ENCODE measurements at regions not wholly inside any gene's neighbourhood (a gene's known extent, or its start where the extent isn't known, plus 50 kb on each side); places are given as distances from the start of the nearest gene placed in this dataset.

DNA sequence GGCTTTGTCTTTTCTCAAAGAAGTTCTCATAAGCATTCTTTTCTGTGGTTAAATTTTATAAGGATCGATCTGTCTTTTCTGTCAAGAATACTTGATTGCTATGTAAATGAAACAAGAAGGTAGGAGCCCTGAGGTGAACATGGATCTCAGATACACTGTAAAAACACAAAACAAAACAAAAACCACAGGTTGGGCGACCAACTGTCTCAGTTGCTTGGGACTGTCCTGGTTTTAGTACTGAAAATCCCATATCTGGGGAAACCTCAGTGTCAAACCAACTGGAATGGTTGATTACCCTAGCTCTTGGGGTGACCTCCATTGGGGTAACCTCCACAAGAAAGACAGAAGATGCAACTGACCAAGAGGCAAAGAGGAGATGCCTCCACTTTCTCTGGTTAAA lies 55.8 kb upstream of the TMEM178A start:
- DNase-seq: no peak
- peaks cover 0 to 11% (median 2%) of the 10 kb centered on the region in 3 donors for H3K27me3 Mint-ChIP-seq (ENCODE audit: low read depth in 3 of 3)
- H3K4me1 Mint-ChIP-seq: no peaks in the 10 kb centered on the region
- H3K9me3 Mint-ChIP-seq: peaks cover 0 to 2% (median 0%) of the 10 kb centered on the region in 6 donors
- H3K36me3 Mint-ChIP-seq: no peaks in the 10 kb centered on the region
- H3K27ac Mint-ChIP-seq: no peak overlapping the region
- H3K4me3 Mint-ChIP-seq: no peak overlapping the region

DNA sequence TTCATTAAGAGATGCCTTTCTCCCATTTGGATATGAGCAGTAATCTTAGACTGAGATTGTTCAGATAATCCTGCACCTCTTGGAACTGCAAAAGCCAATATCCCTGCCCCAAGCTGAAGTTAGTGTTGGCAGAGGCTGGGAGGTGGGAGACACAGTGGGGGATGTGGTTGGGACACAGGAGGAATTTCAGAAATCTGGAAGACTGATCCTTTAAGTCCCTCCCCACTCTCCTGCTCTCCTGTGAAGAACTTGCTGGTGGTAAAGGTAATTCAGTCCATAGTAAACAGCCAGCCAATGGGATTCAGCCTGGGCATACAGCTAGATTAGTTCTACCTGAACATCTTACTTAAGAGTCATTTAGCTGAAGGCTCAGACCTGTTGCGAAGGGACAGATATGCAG lies 50.0 kb upstream of the TMEM178A start:
- DNase-seq: no peak
- no peak overlapping the region for H3K4me3 Mint-ChIP-seq
- peaks cover 0 to 2% (median 0%) of the 10 kb centered on the region in 3 donors for H3K36me3 Mint-ChIP-seq
- H3K9me3 Mint-ChIP-seq: no peaks in the 10 kb centered on the region
- peaks cover 0 to 6% (median 4%) of the 10 kb centered on the region in 3 donors for H3K27me3 Mint-ChIP-seq (ENCODE audit: low read depth in 3 of 3)
- H3K4me1 Mint-ChIP-seq: peaks cover 5 to 10% of the 10 kb centered on the region in 2 donors
- no peak overlapping the region for H3K27ac Mint-ChIP-seq

Measured in immature natural killer cell (primary cell).